T-cell (primary cell): ENCODE measurements at regions not wholly inside any gene's neighbourhood (a gene's known extent, or its start where the extent isn't known, plus 50 kb on each side); places are given as distances from the start of the nearest gene placed in this dataset.

ENCODE experiments used
- ATAC-seq, 4 experiments: fragments of 200-7000 bp in 3 of 4; fragments of 150-1000 bp in 1 of 4; cut with Tn5 transposase; replicated peaks in 1 of 4; 1 replicate in 3 of 4; 2 replicates in 1 of 4; pipeline ENCODE4 v1.10.0; 2021; ENCODE audit warnings: moderate library complexity in 3 of 4, mild to moderate bottlenecking in 2 of 4, moderate number of reproducible peaks in 1 of 4
- CTCF ChIA-PET, 2 donors: fragments of 300-600 bp; sonication (Branson Sonifier 250); formaldehyde crosslinking; loops; one replicate each; lab custom pipeline; 2022; ENCODE audit warnings: antibody characterized with exemption in 2 of 2; lab: Charles Lee
- POLR2A ChIA-PET, 2 donors: fragments of 300-600 bp; sonication (Branson Sonifier 250); formaldehyde crosslinking; loops; one replicate each; lab custom pipeline; 2022; ENCODE audit warnings: antibody characterized with exemption in 2 of 2; lab: Charles Lee
- DNase-seq, 35 experiments: peaks; one replicate each; pipeline versions ENCODE4 v3.0.0 to v3.0.0-alpha.2; 2013 to 2023
- H3K27ac ChIP-seq: one replicate; pipeline ENCODE4 v1.5.1; 2013; ENCODE audit warnings: low read length
- H3K27me3 ChIP-seq, 2 experiments: replicated peaks in 1 of 2; 1 replicate in 1 of 2; 2 replicates in 1 of 2; pipeline versions ENCODE4 v1.6.1 to v1.7.0; 2013; ENCODE audit warnings: low read length in 1 of 2, mixed read lengths in 1 of 2; ENCODE audit not compliant: control insufficient read depth in 2 of 2, insufficient read depth in 2 of 2; ENCODE audit errors: extremely low read depth in 1 of 2
- H3K36me3 ChIP-seq, 2 donors: 1 replicate in 1 of 2; 2 replicates in 1 of 2; pipeline versions ENCODE4 v1.6.1 to v1.7.0; 2013; ENCODE audit warnings: low read length in 1 of 2; ENCODE audit not compliant: control insufficient read depth in 2 of 2, insufficient read depth in 1 of 2; ENCODE audit errors: extremely low read depth in 1 of 2
- H3K4me1 ChIP-seq, 2 experiments: 1 replicate in 1 of 2; 2 replicates in 1 of 2; pipeline versions ENCODE4 v1.6.1 to v1.7.0; 2013; ENCODE audit warnings: low read length in 2 of 2, mixed read lengths in 1 of 2; ENCODE audit not compliant: insufficient read depth in 2 of 2, control insufficient read depth in 1 of 2; ENCODE audit errors: extremely low read depth in 1 of 2
- H3K4me3 ChIP-seq, 2 donors: 1 replicate in 1 of 2; 2 replicates in 1 of 2; pipeline versions ENCODE4 v1.5.1 to v1.7.0; 2013; ENCODE audit warnings: mild to moderate bottlenecking in 2 of 2, low read length in 1 of 2, moderate library complexity in 1 of 2; ENCODE audit not compliant: control insufficient read depth in 1 of 2; ENCODE audit errors: extremely low read depth in 1 of 2
- H3K9me3 ChIP-seq: 2 replicates; pipeline ENCODE4 v1.7.0; 2013
- H3K27ac Mint-ChIP-seq, 2 donors: one replicate each; pipeline ENCODE4 v1.8.0; 2020 to 2021; ENCODE audit warnings: mild to moderate bottlenecking in 2 of 2, mixed read lengths in 2 of 2
- H3K27me3 Mint-ChIP-seq, 2 donors: one replicate each; pipeline ENCODE4 v1.8.0; 2021 to 2022; ENCODE audit warnings: mixed read lengths in 2 of 2
- H3K36me3 Mint-ChIP-seq: one replicate; pipeline ENCODE4 v1.8.0; 2021; ENCODE audit warnings: mixed read lengths
- H3K4me1 Mint-ChIP-seq, 3 donors: one replicate each; pipeline ENCODE4 v1.8.0; 2020 to 2022; ENCODE audit warnings: mixed read lengths in 3 of 3, mild to moderate bottlenecking in 1 of 3
- H3K4me3 Mint-ChIP-seq, 3 donors: one replicate each; pipeline ENCODE4 v1.8.0; 2020 to 2022; ENCODE audit warnings: mild to moderate bottlenecking in 3 of 3, mixed read lengths in 3 of 3, moderate library complexity in 3 of 3
- H3K9me3 Mint-ChIP-seq, 3 donors: one replicate each; pipeline ENCODE4 v1.8.0; 2020 to 2022; ENCODE audit warnings: mixed read lengths in 3 of 3
- WGBS: methylation state at CpG from one replicate; pipeline ENCODE4 v1.1.5; 2013; ENCODE audit warnings: missing lambda C conversion rate; ENCODE audit not compliant: insufficient coverage; 5-methylcytosine and 5-hydroxymethylcytosine counted together

DNA sequence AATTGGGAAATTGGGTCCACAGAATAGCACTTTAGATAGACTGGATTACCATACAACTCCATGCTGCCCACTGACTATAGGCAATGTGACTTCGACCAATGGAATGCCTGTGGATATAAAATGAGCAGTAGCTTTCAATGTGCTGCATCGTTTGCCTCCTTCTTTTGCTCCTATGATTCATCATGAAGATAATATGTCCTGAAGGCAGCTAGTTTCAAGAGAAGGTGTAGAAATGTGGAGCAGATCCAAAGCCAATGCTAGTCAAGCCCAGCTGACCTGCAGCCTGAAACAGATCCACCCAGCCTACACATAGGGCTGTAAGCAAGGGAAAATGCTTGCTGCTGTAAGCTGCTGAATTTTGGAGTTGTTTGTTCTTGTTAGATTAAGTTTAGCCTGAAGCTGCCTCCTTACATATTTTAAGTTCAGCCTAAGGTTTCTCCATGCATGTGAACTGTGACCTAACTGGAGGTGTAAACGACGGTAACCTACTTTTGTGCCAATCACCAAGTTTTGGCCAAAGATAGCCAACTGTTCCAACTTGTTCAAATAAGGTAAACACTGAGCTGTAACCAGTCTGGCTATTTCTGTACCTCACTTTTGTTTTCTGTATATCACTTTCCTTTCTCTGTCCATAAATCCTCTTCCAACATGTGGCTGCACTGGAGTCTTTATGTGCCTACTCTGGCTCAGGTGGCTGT, 169.1 kb upstream of the AVPR1A start:
- CTCF ChIA-PET: no interaction called here
- ATAC-seq: no peak
- peaks cover 0 to 4% of the 10 kb centered on the region in 2 donors for H3K27me3 Mint-ChIP-seq

GRCh38 chr12:63319386-63319785, 168.4 kb upstream of the AVPR1A start:
- H3K4me3 ChIP-seq: no peak overlapping the region
- no peak for ATAC-seq
- H3K27ac ChIP-seq: no peak overlapping the region
- Mint-ChIP-seq H3K9me3 (peaks cover 0 to 5% (median 3%) of the 10 kb centered on the region in 3 donors), H3K27me3 (peaks cover 0 to 2% of the 10 kb centered on the region in 2 donors), H3K4me1 (no peaks in the 10 kb centered on the region), H3K4me3 (no peak overlapping the region), H3K36me3 (no peaks in the 10 kb centered on the region), H3K27ac (no peak overlapping the region)
- no peak for DNase-seq
- no peaks in the 10 kb centered on the region for H3K9me3 ChIP-seq
- CTCF ChIA-PET: no interaction called here
- H3K27me3 ChIP-seq: no peaks in the 10 kb centered on the region
- peaks cover 0 to 2% of the 10 kb centered on the region in 2 experiments for H3K4me1 ChIP-seq
- no peaks in the 10 kb centered on the region for H3K36me3 ChIP-seq
- POLR2A ChIA-PET: no interaction called here

More for the DNA sequence above, 169.1 kb upstream of the AVPR1A start:
- no peak for DNase-seq
- 86% methylated on average over 3 of the region's 4 CpGs for WGBS
- H3K4me1 ChIP-seq: peaks cover 0 to 2% of the 10 kb centered on the region in 2 experiments
- POLR2A ChIA-PET: no interaction called here
- Mint-ChIP-seq H3K36me3 (no peaks in the 10 kb centered on the region), H3K9me3 (peaks cover 0 to 5% (median 3%) of the 10 kb centered on the region in 3 donors), H3K4me3 (no peak overlapping the region), H3K4me1 (no peaks in the 10 kb centered on the region), H3K27ac (no peak overlapping the region)
- H3K36me3 ChIP-seq: no peaks in the 10 kb centered on the region
- H3K27ac ChIP-seq: no peak overlapping the region
- H3K9me3 ChIP-seq: no peaks in the 10 kb centered on the region
- H3K4me3 ChIP-seq: no peak overlapping the region
- H3K27me3 ChIP-seq: no peaks in the 10 kb centered on the region

- Mint-ChIP-seq H3K36me3 (no peaks in the 10 kb centered on the region), H3K4me3 (no peak overlapping the region), H3K9me3 (peaks cover 0 to 5% (median 3%) of the 10 kb centered on the region in 3 donors), H3K4me1 (no peaks in the 10 kb centered on the region), H3K27me3 (no peaks in the 10 kb centered on the region), H3K27ac (no peak overlapping the region)
- H3K36me3 ChIP-seq: no peaks in the 10 kb centered on the region
- POLR2A ChIA-PET: interaction anchor here in 1 of 2 donors (0.5 kb wide), 1 partner anchor 50 kb away, joined by 3 read pairs; no protein-coding TSS in a partner anchor
- H3K27me3 ChIP-seq: no peaks in the 10 kb centered on the region
- CTCF ChIA-PET: no interaction called here
- no peaks in the 10 kb centered on the region for H3K9me3 ChIP-seq
- ATAC-seq (no peak), DNase-seq (no peak)
- no peak overlapping the region for H3K27ac ChIP-seq
- peaks cover 0 to 2% of the 10 kb centered on the region in 2 experiments for H3K4me1 ChIP-seq
- no CpG with 5 or more reads among the region's 1 CpG for WGBS
- H3K4me3 ChIP-seq: no peak overlapping the region
Measured at GRCh38 chr12:63318933-63319332, 167.9 kb upstream of the AVPR1A start.

GRCh38 chr12:63318313-63318712, 167.3 kb upstream of the AVPR1A start:
- ChIA-PET POLR2A (interaction anchor here in 1 of 2 donors (0.5 kb wide), 1 partner anchor 49 kb away, joined by 3 read pairs; no protein-coding TSS in a partner anchor), CTCF (no interaction called here)
- no peaks in the 10 kb centered on the region for H3K9me3 ChIP-seq
- H3K27ac Mint-ChIP-seq: no peak overlapping the region
- no peak overlapping the region for H3K27ac ChIP-seq
- no peaks in the 10 kb centered on the region for H3K27me3 ChIP-seq
- 75% methylated on average over 7 of the region's 7 CpGs for WGBS
- H3K36me3 Mint-ChIP-seq: no peaks in the 10 kb centered on the region
- DNase-seq (no peak), ATAC-seq (no peak)
- H3K9me3 Mint-ChIP-seq: peaks cover 0 to 5% (median 3%) of the 10 kb centered on the region in 3 donors
- H3K4me1 ChIP-seq: peaks cover 0 to 2% of the 10 kb centered on the region in 2 experiments
- H3K4me1 Mint-ChIP-seq: no peaks in the 10 kb centered on the region
- H3K27me3 Mint-ChIP-seq: no peaks in the 10 kb centered on the region
- H3K4me3 ChIP-seq: no peak overlapping the region
- no peak overlapping the region for H3K4me3 Mint-ChIP-seq
- no peaks in the 10 kb centered on the region for H3K36me3 ChIP-seq

GRCh38 chr12:63317880-63318279, 166.9 kb upstream of the AVPR1A start:
- POLR2A ChIA-PET: no interaction called here
- peaks cover 0 to 2% of the 10 kb centered on the region in 2 experiments for H3K4me1 ChIP-seq
- no peak for DNase-seq
- no peak overlapping the region for H3K4me3 Mint-ChIP-seq
- H3K36me3 Mint-ChIP-seq: no peaks in the 10 kb centered on the region
- no peak for ATAC-seq
- H3K4me3 ChIP-seq: no peak overlapping the region
- CTCF ChIA-PET: no interaction called here
- no peaks in the 10 kb centered on the region for H3K9me3 ChIP-seq
- no peaks in the 10 kb centered on the region for H3K36me3 ChIP-seq
- no peak overlapping the region for H3K27ac Mint-ChIP-seq
- H3K27ac ChIP-seq: no peak overlapping the region
- H3K27me3 Mint-ChIP-seq: no peaks in the 10 kb centered on the region
- H3K4me1 Mint-ChIP-seq: no peaks in the 10 kb centered on the region
- no peaks in the 10 kb centered on the region for H3K27me3 ChIP-seq
- peaks cover 0 to 5% (median 3%) of the 10 kb centered on the region in 3 donors for H3K9me3 Mint-ChIP-seq
- WGBS: 90% methylated on average over 3 of the region's 5 CpGs

DNA sequence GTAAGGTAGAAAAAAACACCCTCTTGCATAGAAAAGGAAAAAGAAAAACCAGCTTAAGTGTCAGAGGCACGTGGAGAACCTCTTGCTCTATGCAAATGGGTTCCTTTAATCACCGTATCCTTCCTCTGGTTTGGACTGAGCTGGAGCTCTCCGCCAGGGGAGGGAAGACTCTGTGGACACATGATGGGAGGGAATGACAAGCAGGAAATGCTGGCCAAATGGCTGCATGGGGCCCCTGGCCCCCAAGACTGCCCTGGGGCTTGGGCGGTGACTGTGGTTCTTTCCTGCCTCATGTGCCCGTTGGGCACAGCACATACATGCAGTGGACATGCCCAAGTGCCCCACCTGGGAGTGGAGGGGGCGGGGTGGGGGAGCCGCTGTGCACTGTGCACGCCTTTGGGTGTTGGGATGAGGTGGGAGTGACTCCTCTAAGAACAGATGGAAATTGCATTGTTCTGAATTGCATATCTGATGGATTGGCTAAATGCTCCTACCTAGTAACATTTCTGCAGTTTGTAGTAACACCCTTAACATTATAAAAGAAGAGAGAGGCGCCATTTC, 166.4 kb upstream of the AVPR1A start:
- DNase-seq (no peak), ATAC-seq (no peak)
- Mint-ChIP-seq H3K27me3 (no peaks in the 10 kb centered on the region), H3K4me3 (no peak overlapping the region), H3K36me3 (no peaks in the 10 kb centered on the region), H3K4me1 (no peaks in the 10 kb centered on the region), H3K27ac (no peak overlapping the region), H3K9me3 (peaks cover 0 to 5% (median 3%) of the 10 kb centered on the region in 3 donors)
- H3K4me3 ChIP-seq: no peak overlapping the region
- H3K27ac ChIP-seq: no peak overlapping the region
- 91% methylated on average over 4 of the region's 9 CpGs for WGBS
- H3K9me3 ChIP-seq: no peaks in the 10 kb centered on the region
- POLR2A ChIA-PET: no interaction called here
- peaks cover 0 to 2% of the 10 kb centered on the region in 2 experiments for H3K4me1 ChIP-seq
- CTCF ChIA-PET: no interaction called here
- H3K27me3 ChIP-seq: no peaks in the 10 kb centered on the region
- H3K36me3 ChIP-seq: no peaks in the 10 kb centered on the region
